HG02763 (cell line): ENCODE measurements at regions not wholly inside any gene's neighbourhood (a gene's known extent, or its start where the extent isn't known, plus 50 kb on each side); places are given as distances from the start of the nearest gene placed in this dataset.
"Not testable (repeated sequence)": the region's sequence is repeated elsewhere in the genome, so short reads cannot be mapped to it uniquely, and the experiment has no call there.

Experiments
- ATAC-seq: cut with Tn5 transposase; IDR thresholded peaks from one replicate; pipeline ENCODE4 v1.9.1; 2021; ENCODE audit warnings: mild to moderate bottlenecking, moderate library complexity; ENCODE audit not compliant: unreplicated experiment

DNA sequence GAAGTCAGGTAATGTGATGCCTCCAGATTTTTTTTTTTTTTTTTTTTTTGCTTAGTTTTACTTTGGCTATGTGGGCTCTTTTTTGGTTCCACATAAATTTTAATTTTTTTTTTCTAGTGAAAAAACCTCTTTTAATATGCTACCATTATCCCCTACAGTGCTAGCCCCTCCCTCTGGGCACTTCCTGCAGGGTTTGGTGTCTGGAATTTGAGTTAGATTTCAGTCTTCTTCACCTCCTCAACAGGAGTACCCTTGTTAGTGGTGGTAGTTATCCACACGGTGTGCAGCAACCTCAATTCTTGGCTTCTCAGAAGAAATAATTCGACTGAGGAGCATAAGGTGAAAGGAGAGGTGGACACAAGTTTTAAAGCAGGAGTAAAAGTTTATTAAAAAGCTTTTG, 128.8 kb upstream of the SYNCRIP start:
- no peak for ATAC-seq

DNA sequence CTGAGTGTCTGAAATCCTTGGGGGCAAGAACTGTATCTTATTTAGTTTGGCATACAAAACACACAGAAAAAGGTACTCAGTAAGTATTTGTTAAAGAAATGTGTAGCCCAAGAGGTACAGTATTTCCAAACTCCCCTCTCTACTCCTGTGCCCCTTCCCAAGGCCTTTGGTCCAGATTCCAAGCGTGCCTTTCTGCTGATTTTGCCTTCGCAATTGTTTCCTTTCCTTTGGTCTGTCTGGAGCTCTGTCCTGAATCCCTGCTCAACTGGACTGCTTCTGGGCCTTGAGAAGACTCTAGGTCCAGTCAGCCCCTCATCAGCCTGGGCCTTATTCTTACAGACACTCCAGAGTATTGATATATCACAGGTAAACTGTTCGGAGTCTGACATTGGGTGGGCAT, 122.2 kb upstream of the SYNCRIP start:
- ATAC-seq: no peak

DNA sequence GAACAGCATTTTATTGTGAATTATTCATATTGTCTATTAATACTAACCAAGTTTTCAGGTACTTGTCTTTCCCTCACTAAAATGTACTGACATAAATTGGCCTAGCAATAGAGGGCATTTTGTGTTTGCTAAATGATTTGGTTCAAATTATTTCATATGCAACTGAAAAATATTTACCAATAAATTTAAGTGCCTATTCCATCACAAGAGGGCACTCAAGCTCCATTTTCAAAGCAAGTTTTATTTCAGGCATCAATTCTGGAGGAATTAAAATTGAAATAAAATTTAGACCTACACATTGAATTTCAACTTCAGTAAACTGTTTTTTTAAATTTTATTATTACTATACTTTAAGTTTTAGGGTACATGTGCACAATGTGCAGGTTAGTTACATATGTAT, 114.3 kb upstream of the SYNCRIP start:
- ATAC-seq: no peak

- no peak for ATAC-seq
These were observed 112.2 kb upstream of the SYNCRIP start for GRCh38 chr6:85754894-85755293.

GRCh38 chr6:85752602-85753001, 109.9 kb upstream of the SYNCRIP start:
- no peak for ATAC-seq

DNA sequence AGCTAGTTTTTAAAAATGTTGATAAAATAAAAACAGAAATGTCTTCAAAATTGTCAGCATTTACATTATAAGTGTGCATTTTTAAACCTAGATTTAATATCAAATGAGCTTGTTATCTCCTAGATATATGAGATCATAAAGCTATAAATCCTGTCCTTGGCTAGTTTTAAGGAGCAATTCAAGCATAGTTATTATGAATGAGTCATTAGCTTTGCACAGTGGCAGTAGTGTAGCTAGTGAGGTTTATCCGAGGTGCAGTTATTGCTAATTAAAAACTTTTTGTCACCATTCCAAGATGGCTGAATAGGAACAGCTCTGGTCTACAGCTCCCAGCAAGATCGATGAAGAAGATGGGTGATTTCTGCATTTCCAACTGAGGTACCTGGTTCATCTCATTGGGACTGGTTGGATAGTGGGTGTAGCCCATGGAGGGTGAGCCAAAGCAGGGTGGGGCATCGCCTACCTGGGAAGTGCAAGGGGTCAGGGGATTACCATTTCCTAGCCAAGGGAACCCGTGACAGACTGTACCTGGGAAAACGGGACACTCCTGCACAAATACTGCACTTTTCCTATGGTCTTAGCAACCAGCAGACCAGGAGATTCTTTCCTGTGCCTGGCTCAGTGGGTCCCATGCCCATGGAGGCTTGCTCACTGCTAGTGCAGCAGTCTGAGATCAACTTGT, 108.8 kb upstream of the SYNCRIP start:
- ATAC-seq: no peak

DNA sequence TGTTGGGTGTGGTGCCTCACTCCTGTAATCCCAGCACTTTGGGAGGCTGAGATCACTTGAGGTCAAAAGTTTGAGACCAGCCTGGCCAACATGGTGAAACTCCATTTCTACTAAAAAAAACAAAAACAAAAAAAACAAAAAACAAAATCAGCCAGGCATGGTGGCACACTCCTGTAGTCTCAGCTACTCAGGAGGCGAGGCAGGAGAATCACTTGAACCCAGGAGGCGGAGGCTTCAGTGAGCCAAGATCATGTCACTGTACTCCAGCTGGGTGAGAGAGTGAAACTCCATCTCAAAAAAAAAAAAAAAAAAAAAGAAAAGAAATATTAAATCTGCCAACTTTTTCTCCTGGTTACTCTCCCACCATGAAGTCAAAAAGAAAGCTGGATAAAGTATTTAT, 107.5 kb upstream of the SYNCRIP start:
- not testable (repeated sequence) for ATAC-seq

DNA sequence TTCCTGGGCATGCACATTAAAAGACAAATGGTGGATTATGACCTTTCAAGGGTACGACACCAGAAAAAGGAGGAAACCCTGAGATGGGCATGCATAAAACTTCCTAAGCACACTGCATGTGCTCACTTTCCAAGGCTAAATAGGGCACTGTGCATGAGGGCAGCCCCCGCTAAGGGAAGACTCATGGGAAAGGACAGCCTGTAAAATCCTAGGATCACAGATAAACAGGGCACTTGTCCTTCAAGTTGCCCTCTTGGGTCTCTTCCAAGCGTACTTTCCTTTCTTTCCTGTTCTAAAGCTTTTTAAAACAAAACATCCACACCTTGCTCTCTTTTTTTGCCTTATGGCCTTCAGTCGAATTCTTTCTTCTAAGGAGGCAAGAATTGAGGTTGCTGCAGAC, 106.5 kb upstream of the SYNCRIP start:
- ATAC-seq: no peak

- ATAC-seq: no peak
These were observed 105.0 kb upstream of the SYNCRIP start for GRCh38 chr6:85747666-85748065.

- no peak for ATAC-seq
These were observed 104.4 kb upstream of the SYNCRIP start for GRCh38 chr6:85747093-85747492.

DNA sequence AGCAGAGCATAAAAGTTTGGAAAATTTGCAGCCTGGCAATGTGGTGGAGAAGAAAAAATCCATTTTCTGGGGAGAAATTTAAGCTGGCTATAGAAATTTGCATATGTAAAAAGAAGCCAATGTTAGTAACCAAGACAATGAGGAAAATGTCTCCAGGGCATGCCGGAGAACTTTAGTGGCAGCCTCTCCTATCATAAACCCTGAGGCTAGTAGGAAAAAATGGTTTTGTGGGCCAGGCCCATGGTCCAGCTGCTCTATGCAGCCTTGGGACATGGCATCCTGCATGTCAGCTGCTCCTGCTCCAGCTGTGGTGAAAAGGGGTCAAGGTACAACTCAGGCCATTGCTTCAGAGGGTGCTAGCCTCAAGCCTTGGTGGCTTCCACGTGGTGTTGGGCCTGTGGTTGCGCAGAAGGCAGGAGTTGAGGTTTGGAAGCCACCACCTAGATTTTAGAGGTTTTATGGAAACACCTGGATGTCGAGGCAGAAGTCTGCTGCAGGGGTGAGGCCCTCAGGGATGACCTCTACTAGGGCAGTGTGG, 101.8 kb upstream of the SYNCRIP start:
- no peak for ATAC-seq

GRCh38 chr6:85726206-85726605, 83.5 kb upstream of the SYNCRIP start:
- no peak for ATAC-seq

GRCh38 chr6:85715797-85716196, 73.1 kb upstream of the SYNCRIP start:
- no peak for ATAC-seq

DNA sequence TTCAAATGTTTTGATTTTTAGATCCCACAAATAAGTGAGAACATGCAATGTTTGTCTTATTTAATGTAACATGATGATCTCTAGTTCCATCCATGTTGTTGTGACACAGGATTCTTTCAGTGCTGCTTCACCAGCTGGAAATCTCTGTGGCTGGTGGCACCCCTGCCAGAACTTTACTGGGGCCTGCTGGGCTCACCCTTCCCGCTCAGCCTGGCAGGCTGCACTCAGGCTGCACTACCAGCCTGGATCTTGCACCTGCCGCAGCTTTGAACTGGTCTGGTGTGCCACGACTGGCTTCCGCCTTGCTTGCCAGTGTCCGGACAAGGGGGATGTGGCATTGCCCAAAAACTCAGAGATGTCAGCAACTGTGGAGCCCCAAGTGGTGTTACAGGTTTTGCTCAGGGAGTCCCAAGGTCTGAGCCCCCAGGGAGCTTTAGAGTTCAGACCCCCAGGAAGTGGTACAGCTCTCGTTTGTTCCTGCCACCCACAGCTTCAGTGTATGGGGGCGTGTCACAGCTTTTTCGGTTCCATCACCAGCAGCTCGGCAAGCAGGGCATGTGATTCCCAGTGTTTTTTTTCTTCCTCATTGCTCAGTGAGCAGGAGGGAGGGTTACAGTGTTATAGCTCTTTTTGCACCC, 72.3 kb upstream of the SYNCRIP start:
- no peak for ATAC-seq

DNA sequence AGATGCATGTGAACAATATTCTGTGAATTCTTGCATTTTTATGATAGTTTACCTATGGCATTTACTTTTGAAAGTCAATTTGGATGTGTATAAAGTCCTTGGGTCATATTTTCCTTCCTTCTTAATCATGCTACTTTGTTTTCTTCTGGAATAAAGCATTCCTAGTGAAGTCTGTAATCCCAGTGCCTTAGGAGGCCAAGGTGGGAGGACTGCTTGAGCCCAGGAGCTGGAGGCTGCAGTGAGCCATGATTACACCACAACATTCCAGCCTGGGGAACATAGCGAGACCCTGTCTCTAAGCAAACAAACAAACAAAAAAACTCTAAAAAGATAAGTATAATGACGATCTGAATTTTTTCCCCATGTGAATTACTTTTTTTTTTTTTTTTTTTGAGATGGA, 69.7 kb upstream of the SYNCRIP start:
- no peak for ATAC-seq

DNA sequence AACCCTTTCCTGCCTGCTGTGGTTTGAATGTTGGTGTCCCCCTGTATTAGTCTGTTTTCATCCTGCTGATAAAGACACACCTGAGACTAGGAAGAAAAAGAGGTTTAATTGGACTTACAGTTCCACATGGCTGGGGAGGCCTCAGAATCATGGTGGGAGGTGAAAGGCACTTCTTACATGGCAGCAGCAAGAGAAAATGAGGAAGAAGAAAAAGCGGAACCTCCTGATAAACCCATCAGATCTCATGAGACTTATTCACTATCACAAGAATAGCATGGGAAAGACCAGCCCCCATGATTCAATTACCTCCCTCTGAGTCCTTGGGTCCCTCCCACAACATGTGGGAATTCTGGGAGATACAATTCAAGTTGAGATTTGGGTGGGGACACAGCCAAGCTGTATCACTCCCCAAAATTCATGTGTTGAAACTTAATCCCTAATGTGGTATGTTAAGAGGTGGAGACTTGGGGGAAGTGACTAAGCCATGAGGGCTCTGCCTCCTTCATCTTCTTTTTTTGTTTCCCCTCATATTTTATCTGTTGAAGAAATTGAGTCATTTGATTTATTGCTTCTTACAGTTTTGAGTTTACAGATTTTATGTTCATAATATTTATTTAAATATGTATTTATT, 64.9 kb upstream of the SYNCRIP start:
- ATAC-seq: not testable (repeated sequence)

DNA sequence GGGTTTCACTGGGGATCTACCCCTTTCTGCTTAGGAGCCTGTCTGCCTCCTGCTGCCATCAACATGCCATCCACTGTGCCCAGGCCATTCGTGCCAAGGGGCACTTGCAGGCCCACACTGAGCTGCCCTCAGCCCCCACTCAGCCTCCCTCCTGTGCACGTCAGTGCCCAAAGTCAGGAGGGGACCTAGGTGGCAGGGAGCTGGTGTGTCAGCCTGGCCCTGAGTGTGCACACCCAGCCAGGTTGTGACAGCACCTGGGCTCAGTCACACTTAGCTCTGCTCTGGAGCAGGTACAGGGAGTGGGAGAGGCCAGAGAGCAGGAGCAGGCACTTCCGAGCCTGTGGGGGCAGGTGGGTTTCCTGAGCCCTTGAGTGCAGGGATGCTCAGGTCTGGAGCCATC, 63.6 kb upstream of the SYNCRIP start:
- no peak for ATAC-seq

DNA sequence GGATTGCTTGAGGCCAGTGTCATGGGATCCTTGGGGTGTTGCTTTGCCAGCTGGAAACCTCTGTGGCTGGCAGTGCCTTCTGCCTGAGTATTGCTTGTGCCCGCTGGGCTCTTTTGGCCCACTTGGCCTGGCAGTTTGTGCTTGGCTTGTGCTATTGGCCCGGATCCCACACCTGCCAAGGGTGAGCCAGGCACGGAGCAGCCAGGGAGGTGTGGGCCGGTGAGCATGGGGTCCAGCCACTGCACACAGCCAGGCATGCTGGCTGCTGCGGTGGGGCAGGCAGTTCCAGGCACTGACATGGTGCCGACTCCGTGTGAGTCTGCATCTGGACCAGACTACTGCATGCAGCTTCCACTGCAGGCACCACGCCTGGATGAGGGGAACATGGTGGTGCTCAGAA, 62.5 kb upstream of the SYNCRIP start:
- ATAC-seq: no peak

- ATAC-seq: no peak
These were observed 60.7 kb upstream of the SYNCRIP start for GRCh38 chr6:85703406-85703805.
